GM23248 (cell line): ENCODE measurements at regions not wholly inside any gene's neighbourhood (a gene's known extent, or its start where the extent isn't known, plus 50 kb on each side); places are given as distances from the start of the nearest gene placed in this dataset.
"Not testable (repeated sequence)": the region's sequence is repeated elsewhere in the genome, so short reads cannot be mapped to it uniquely, and the experiment has no call there.

ENCODE experiments used
- DNase-seq: peaks from one replicate; pipeline ENCODE4 v3.0.0-alpha.2; 2015
- H2AFZ ChIP-seq: fragments of 200-600 bp; sonication (generic); 2 replicates; pipeline ENCODE4 v1.6.1; 2016; ENCODE audit warnings: antibody characterized with exemption
- H3F3A ChIP-seq: fragments of 200-600 bp; sonication (generic); 2 replicates; pipeline ENCODE4 v1.6.1; 2016; ENCODE audit warnings: mild to moderate bottlenecking, antibody characterized with exemption, mixed run types; ENCODE audit not compliant: insufficient read depth
- H3K27ac ChIP-seq: fragments of 200-600 bp; sonication (generic); 2 replicates; pipeline ENCODE4 v1.5.1; 2016; ENCODE audit warnings: mild to moderate bottlenecking
- H3K27me3 ChIP-seq: fragments of 200-600 bp; sonication (generic); replicated peaks from 2 replicates; pipeline ENCODE4 v1.6.1; 2016; ENCODE audit warnings: mild to moderate bottlenecking; ENCODE audit not compliant: insufficient read depth
- H3K36me3 ChIP-seq: fragments of 200-600 bp; sonication (generic); 2 replicates; pipeline ENCODE4 v1.6.1; 2016; ENCODE audit warnings: low read depth, mild to moderate bottlenecking
- H3K4me1 ChIP-seq: fragments of 200-600 bp; sonication (generic); 2 replicates; pipeline ENCODE4 v1.6.1; 2016; ENCODE audit warnings: mild to moderate bottlenecking; ENCODE audit not compliant: insufficient read depth
- H3K4me2 ChIP-seq: fragments of 200-600 bp; sonication (generic); one replicate; pipeline ENCODE4 v1.6.1; 2016; ENCODE audit warnings: mild to moderate bottlenecking; ENCODE audit not compliant: unreplicated experiment
- H3K4me3 ChIP-seq: fragments of 200-600 bp; sonication (generic); 2 replicates; pipeline ENCODE4 v1.5.1; 2016; ENCODE audit warnings: mild to moderate bottlenecking
- H3K79me2 ChIP-seq: fragments of 200-600 bp; sonication (generic); 2 replicates; pipeline ENCODE4 v1.6.1; 2016; ENCODE audit warnings: mild to moderate bottlenecking; ENCODE audit not compliant: insufficient read depth
- H3K9ac ChIP-seq: fragments of 200-600 bp; sonication (generic); 2 replicates; pipeline ENCODE4 v1.6.1; 2016; ENCODE audit warnings: mild to moderate bottlenecking
- H3K9me2 ChIP-seq: fragments of 200-600 bp; sonication (generic); 2 replicates; pipeline ENCODE4 v1.6.1; 2016; ENCODE audit warnings: mixed run types, mild to moderate bottlenecking, moderate library complexity; ENCODE audit not compliant: insufficient read depth
- H3K9me3 ChIP-seq: fragments of 200-600 bp; sonication (generic); one replicate; pipeline ENCODE4 v1.6.1; 2017; ENCODE audit warnings: low read depth
- H4K20me1 ChIP-seq: fragments of 200-600 bp; sonication (generic); 2 replicates; pipeline ENCODE4 v1.6.0; 2016; ENCODE audit not compliant: insufficient read depth
- EZH2 ChIP-seq: fragments of 200-600 bp; sonication (generic); IDR thresholded peaks from 2 replicates; pipeline ENCODE4 v1.6.1; 2018; ENCODE audit warnings: antibody characterized with exemption, mild to moderate bottlenecking; ENCODE audit not compliant: insufficient read depth, poor library complexity, severe bottlenecking
- EZH2phosphoT487 ChIP-seq: fragments of 200-600 bp; sonication (generic); IDR thresholded peaks from 2 replicates; pipeline ENCODE4 v1.6.1; 2018; ENCODE audit warnings: antibody characterized with exemption, moderate library complexity, mild to moderate bottlenecking, low read depth; ENCODE audit not compliant: insufficient read depth
- WGBS, 2 experiments: methylation state at CpG; one replicate each; pipeline ENCODE4 v1.1.6; 2015 to 2017; ENCODE audit warnings: low lambda C conversion rate in 2 of 2, low coverage in 1 of 2; ENCODE audit errors: missing lambda C conversion rate in 2 of 2; 5-methylcytosine and 5-hydroxymethylcytosine counted together
- in situ Hi-C: fragments of 300-500 bp; cut with MboI; formaldehyde crosslinking; loops from 2 replicates; pipeline ENCODE4 v1.15.0; 2020

GRCh38 chr9:86486891-86487837 is 133.0 kb upstream of the TUT7 start:
- Histone ChIP-seq H3K27ac (no peak overlapping the region), H3K36me3 (no peaks in the 10 kb centered on the region), H3K9ac (no peak overlapping the region), H3K79me2 (no peaks in the 10 kb centered on the region), H2AFZ (peak overlapping the region; percentile 45), H3K27me3 (no peaks in the 10 kb centered on the region), H3K4me1 (peaks cover 5% of the 10 kb centered on the region; the same call in 1 of the 2 replicates), H3K4me3 (no peak overlapping the region), H3K9me3 (no peaks in the 10 kb centered on the region), H4K20me1 (no peaks in the 10 kb centered on the region), H3K4me2 (no peak overlapping the region), H3K9me2 (no peaks in the 10 kb centered on the region), H3F3A (no peaks in the 10 kb centered on the region)
- WGBS, 2 experiments, result 3 to 5% methylated on average over 1 of the region's 1 CpG
- DNase-seq, result peak; percentile 77
- in situ Hi-C loops, result loop anchor here (10.0 kb wide), 2 partner anchors 458 to 838 kb away; partner anchors contain the start of gene GAS1
- no peak for TF ChIP-seq EZH2
- TF ChIP-seq EZH2phosphoT487, result no peak

DNA sequence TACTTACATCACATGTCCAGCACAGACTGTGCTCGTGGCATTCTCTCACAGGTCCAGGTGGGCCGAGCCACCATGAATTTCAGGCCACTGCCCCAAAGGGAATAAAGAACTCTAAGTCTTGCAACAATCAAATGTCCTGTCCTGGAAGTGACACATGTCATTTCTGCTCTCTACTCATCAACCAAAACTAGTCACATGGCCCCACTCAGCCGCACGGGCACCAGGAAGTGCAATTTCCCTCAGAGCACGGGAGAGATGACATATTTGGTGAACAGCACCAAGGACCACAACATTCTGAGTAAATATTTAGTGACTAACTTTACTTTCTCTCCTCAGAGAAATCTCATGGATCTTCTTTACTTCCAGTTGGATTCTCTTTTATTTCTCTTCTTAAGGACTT is 131.1 kb upstream of the TUT7 start:
- no peaks in the 10 kb centered on the region for H3K27me3 ChIP-seq
- no peak overlapping the region for H3K9ac ChIP-seq
- no peaks in the 10 kb centered on the region for H4K20me1 ChIP-seq
- no peaks in the 10 kb centered on the region for H3K9me2 ChIP-seq
- WGBS, 2 experiments, result 63 to 77% methylated on average over 5 of the region's 5 CpGs
- H2AFZ ChIP-seq, result no peak overlapping the region
- H3K4me2 ChIP-seq, result no peak overlapping the region
- no peaks in the 10 kb centered on the region for H3K36me3 ChIP-seq
- no peaks in the 10 kb centered on the region for H3F3A ChIP-seq
- H3K4me1 ChIP-seq, result peaks cover 5% of the 10 kb centered on the region; the same call in 1 of the 2 replicates
- DNase-seq, result peak; percentile 13
- TF ChIP-seq EZH2 (no peak), EZH2phosphoT487 (no peak)
- H3K9me3 ChIP-seq, result no peaks in the 10 kb centered on the region
- H3K4me3 ChIP-seq, result no peak overlapping the region
- no peak overlapping the region for H3K27ac ChIP-seq
- H3K79me2 ChIP-seq, result no peaks in the 10 kb centered on the region
- in situ Hi-C loops, result loop anchor here (10.0 kb wide), 2 partner anchors 459 to 839 kb away; partner anchors contain the start of gene GAS1

GRCh38 chr9:86483496-86483895 is 129.3 kb upstream of the TUT7 start:
- H3K4me2 ChIP-seq, result no peak overlapping the region
- H3K36me3 ChIP-seq, result no peaks in the 10 kb centered on the region
- H3F3A ChIP-seq, result no peaks in the 10 kb centered on the region
- TF ChIP-seq EZH2phosphoT487 (no peak), EZH2 (no peak)
- in situ Hi-C loops, result loop anchor here (10.0 kb wide), 2 partner anchors 461 to 841 kb away; partner anchors contain the start of gene GAS1
- peaks cover 5% of the 10 kb centered on the region; the same call in 1 of the 2 replicates for H3K4me1 ChIP-seq
- H3K27me3 ChIP-seq, result no peaks in the 10 kb centered on the region
- no peaks in the 10 kb centered on the region for H3K79me2 ChIP-seq
- H2AFZ ChIP-seq, result no peak overlapping the region
- no peak overlapping the region for H3K4me3 ChIP-seq
- DNase-seq, result no peak
- H3K9me3 ChIP-seq, result no peaks in the 10 kb centered on the region
- H3K9ac ChIP-seq, result no peak overlapping the region
- H3K27ac ChIP-seq, result no peak overlapping the region
- no peaks in the 10 kb centered on the region for H4K20me1 ChIP-seq
- no peaks in the 10 kb centered on the region for H3K9me2 ChIP-seq

- no peak for DNase-seq
- Histone ChIP-seq H3K9me2 (no peaks in the 10 kb centered on the region), H3K4me3 (no peak overlapping the region), H3K27ac (no peak overlapping the region), H3K9me3 (no peaks in the 10 kb centered on the region), H3K9ac (no peak overlapping the region), H3K36me3 (no peaks in the 10 kb centered on the region), H4K20me1 (no peaks in the 10 kb centered on the region), H3K4me2 (no peak overlapping the region), H2AFZ (no peak overlapping the region), H3F3A (no peaks in the 10 kb centered on the region), H3K4me1 (no peaks in the 10 kb centered on the region), H3K27me3 (no peaks in the 10 kb centered on the region), H3K79me2 (no peaks in the 10 kb centered on the region)
- 82 to 85% methylated on average over 3 of the region's 3 CpGs for WGBS, 2 experiments
- no peak for TF ChIP-seq EZH2phosphoT487
- TF ChIP-seq EZH2, result no peak
- in situ Hi-C loops, result loop anchor here (10.0 kb wide), 2 partner anchors 463 to 843 kb away; partner anchors contain the start of gene GAS1
Observed at GRCh38 chr9:86481466-86481865, 127.3 kb upstream of the TUT7 start.

GRCh38 chr9:86475255-86475654 is 121.0 kb upstream of the TUT7 start:
- H3K9me2 ChIP-seq, H3K4me2 ChIP-seq, H4K20me1 ChIP-seq, H3F3A ChIP-seq, H3K79me2 ChIP-seq, H3K9me3 ChIP-seq, H3K4me3 ChIP-seq, H3K36me3 ChIP-seq, H3K4me1 ChIP-seq, H2AFZ ChIP-seq, in situ Hi-C loops, H3K27me3 ChIP-seq, H3K9ac ChIP-seq, DNase-seq, H3K27ac ChIP-seq: not testable (repeated sequence)
- 100% methylated on average over 1 of the region's 1 CpG for WGBS, 2 experiments
